GM12891 (cell line): ENCODE measurements at regions not wholly inside any gene's neighbourhood (a gene's known extent, or its start where the extent isn't known, plus 50 kb on each side); places are given as distances from the start of the nearest gene placed in this dataset.

ENCODE experiments used
- POLR2A ChIP-seq: IDR thresholded peaks from 2 replicates; pipeline ENCODE4 v1.6.1; 2011; ENCODE audit warnings: low read depth, low read length, control low read depth
- POLR2AphosphoS5 ChIP-seq: IDR thresholded peaks from 2 replicates; pipeline ENCODE4 v1.6.1; 2011; ENCODE audit warnings: low read depth, low read length, control low read depth
- SPI1 ChIP-seq: IDR thresholded peaks from 2 replicates; pipeline ENCODE4 v1.6.1; 2011; ENCODE audit warnings: low read depth, low read length, control low read depth

GRCh38 chr21:22468893-22469292 is 1470.7 kb downstream of the NCAM2 start:
- TF ChIP-seq POLR2AphosphoS5, result no peak
- no peak for TF ChIP-seq SPI1
- no peak for TF ChIP-seq POLR2A
